IMR-90 (cell line): ENCODE measurements at regions not wholly inside any gene's neighbourhood (a gene's known extent, or its start where the extent isn't known, plus 50 kb on each side); places are given as distances from the start of the nearest gene placed in this dataset.

Experiments
- ATAC-seq: fragments of 200-7000 bp; cut with Tn5 transposase; 2 replicates; pipeline ENCODE4 v1.9.1; 2020; ENCODE audit warnings: low read depth, mild to moderate bottlenecking, moderate library complexity
- BruUV-seq: library from RNA; stranded (reverse); fragments of 400-500 nt; replicated peaks from 2 replicates; lab custom pipeline; 2021; lab: Mats Ljungman, UMichigan
- CTCF ChIA-PET: fragments of 300-600 bp; formaldehyde crosslinking; extraction: SDS; loops from one replicate; lab custom pipeline; 2021; ENCODE audit warnings: antibody characterized with exemption; lab: Yijun Ruan, JAX
- POLR2A ChIA-PET: fragments of 300-600 bp; sonication (Branson Sonifier 250); formaldehyde crosslinking; loops from one replicate; lab custom pipeline; 2022; ENCODE audit warnings: antibody characterized with exemption; ENCODE audit not compliant: unreplicated experiment; lab: Charles Lee
- DNase-seq: peaks from one replicate; pipeline ENCODE4 v3.0.0; 2013
- H2AFZ ChIP-seq: replicated peaks from 2 replicates; pipeline ENCODE3; 2013; ENCODE audit warnings: low read length, mild to moderate bottlenecking; ENCODE audit not compliant: poor library complexity
- H2AK5ac ChIP-seq: 2 replicates; pipeline ENCODE4 v1.6.1; 2013; ENCODE audit warnings: low read depth, low read length, inconsistent platforms
- H2AK9ac ChIP-seq: replicated peaks from 2 replicates; pipeline ENCODE3; 2013; ENCODE audit warnings: mild to moderate bottlenecking, low read depth, low read length, moderate library complexity; ENCODE audit not compliant: poor library complexity
- H2BK120ac ChIP-seq: 2 replicates; pipeline ENCODE4 v1.6.1; 2013; ENCODE audit warnings: low read depth, low read length, inconsistent platforms
- H2BK15ac ChIP-seq: 3 replicates; pipeline ENCODE4 v1.6.1; 2013; ENCODE audit warnings: low read depth, low read length, inconsistent platforms
- H2BK20ac ChIP-seq: 2 replicates; pipeline ENCODE4 v1.6.1; 2013; ENCODE audit warnings: low read depth, mild to moderate bottlenecking, inconsistent platforms, low read length, moderate library complexity
- H2BK5ac ChIP-seq: 2 replicates; pipeline ENCODE4 v1.6.1; 2013; ENCODE audit warnings: mild to moderate bottlenecking, low read depth, low read length, inconsistent platforms; ENCODE audit not compliant: poor library complexity, severe bottlenecking
- H3K14ac ChIP-seq: replicated peaks from 2 replicates; pipeline ENCODE4 v1.6.1; 2013; ENCODE audit warnings: low read depth, low read length, inconsistent platforms
- H3K18ac ChIP-seq: 2 replicates; pipeline ENCODE4 v1.6.1; 2013; ENCODE audit warnings: low read depth, low read length, control low read depth
- H3K23ac ChIP-seq: 2 replicates; pipeline ENCODE4 v1.6.1; 2013; ENCODE audit warnings: low read depth, low read length, inconsistent platforms
- H3K27ac ChIP-seq: 2 replicates; pipeline ENCODE4 v1.5.1; 2013; ENCODE audit warnings: mild to moderate bottlenecking, control low read depth, low read length; ENCODE audit not compliant: insufficient read depth
- H3K27me3 ChIP-seq: 2 replicates; pipeline ENCODE4 v1.6.1; 2013; ENCODE audit warnings: low read length; ENCODE audit not compliant: control insufficient read depth, insufficient read depth
- H3K36me3 ChIP-seq: 2 replicates; pipeline ENCODE4 v1.6.1; 2013; ENCODE audit warnings: low read length, mixed read lengths; ENCODE audit not compliant: control insufficient read depth, insufficient read depth
- H3K4ac ChIP-seq: 2 replicates; pipeline ENCODE4 v1.6.1; 2013; ENCODE audit warnings: low read depth, low read length, inconsistent platforms
- H3K4me1 ChIP-seq: 2 replicates; pipeline ENCODE4 v1.6.1; 2013; ENCODE audit warnings: low read length, mixed read lengths; ENCODE audit not compliant: control insufficient read depth, insufficient read depth
- H3K4me2 ChIP-seq: 2 replicates; pipeline ENCODE4 v1.6.1; 2013; ENCODE audit warnings: low read depth, mild to moderate bottlenecking, control low read depth, low read length, moderate library complexity
- H3K4me3 ChIP-seq: 2 replicates; pipeline ENCODE4 v1.5.1; 2013; ENCODE audit warnings: low read depth, mild to moderate bottlenecking, control low read depth, low read length, moderate library complexity; ENCODE audit not compliant: insufficient read depth
- H3K56ac ChIP-seq: 2 replicates; pipeline ENCODE4 v1.6.1; 2013; ENCODE audit warnings: low read length, inconsistent platforms; ENCODE audit not compliant: insufficient read depth; ENCODE audit errors: extremely low read depth
- H3K79me1 ChIP-seq, 2 experiments: 2 replicates each; pipeline ENCODE4 v1.6.1; 2013; ENCODE audit warnings: low read length in 2 of 2, inconsistent platforms in 1 of 2, low read depth in 1 of 2
- H3K9ac ChIP-seq: 2 replicates; pipeline ENCODE4 v1.6.1; 2013; ENCODE audit warnings: low read depth, low read length, control low read depth
- H3K9me1 ChIP-seq: 2 replicates; pipeline ENCODE4 v1.6.1; 2013; ENCODE audit warnings: low read length, inconsistent platforms; ENCODE audit not compliant: insufficient read depth
- H3K9me3 ChIP-seq: 2 replicates; pipeline ENCODE4 v1.6.1; 2013; ENCODE audit warnings: low read length; ENCODE audit not compliant: control insufficient read depth, insufficient read depth
- H4K20me1 ChIP-seq: 2 replicates; pipeline ENCODE4 v1.6.1; 2013; ENCODE audit warnings: low read length, inconsistent platforms; ENCODE audit not compliant: insufficient read depth
- H4K5ac ChIP-seq: 2 replicates; pipeline ENCODE4 v1.6.1; 2013; ENCODE audit warnings: mild to moderate bottlenecking, low read depth, low read length, control low read depth
- H4K8ac ChIP-seq, 2 experiments: 2 replicates each; pipeline ENCODE4 v1.6.1; 2013; ENCODE audit warnings: low read depth in 2 of 2, low read length in 2 of 2, control low read depth in 1 of 2, inconsistent platforms in 1 of 2
- H4K91ac ChIP-seq: 2 replicates; pipeline ENCODE4 v1.6.1; 2013; ENCODE audit warnings: low read depth, low read length, inconsistent platforms; ENCODE audit not compliant: insufficient read depth
- BHLHE40 ChIP-seq: fragments of 150-350 bp; IDR thresholded peaks from 2 replicates; pipeline ENCODE4 v1.6.1; 2016; ENCODE audit warnings: mild to moderate bottlenecking, low read depth, low read length
- CEBPB ChIP-seq: IDR thresholded peaks from 2 replicates; pipeline ENCODE4 v1.6.1; 2012; ENCODE audit warnings: low read depth, low read length, improper control_type of control experiment
- CHD1 ChIP-seq: IDR thresholded peaks from 2 replicates; pipeline ENCODE4 v1.6.1; 2012; ENCODE audit warnings: low read depth, low read length, improper control_type of control experiment
- CTCF ChIP-seq: conservative IDR thresholded peaks from 2 replicates; pipeline ENCODE4 v1.5.1; 2012; ENCODE audit warnings: mild to moderate bottlenecking, low read depth, low read length, improper control_type of control experiment
- FOS ChIP-seq: fragments of 150-350 bp; IDR thresholded peaks from 2 replicates; pipeline ENCODE4 v1.6.1; 2016; ENCODE audit warnings: low read depth, low read length
- MAFK ChIP-seq: IDR thresholded peaks from 2 replicates; pipeline ENCODE4 v1.6.1; 2012; ENCODE audit warnings: low read depth, low read length, improper control_type of control experiment
- POLR2A ChIP-seq: IDR thresholded peaks from 2 replicates; pipeline ENCODE4 v1.6.1; 2012; ENCODE audit warnings: mild to moderate bottlenecking, low read depth, low read length
- RAD21 ChIP-seq: IDR thresholded peaks from 2 replicates; pipeline ENCODE4 v1.6.1; 2012; ENCODE audit warnings: low read length, improper control_type of control experiment
- RCOR1 ChIP-seq: IDR thresholded peaks from 2 replicates; pipeline ENCODE4 v1.6.1; 2012; ENCODE audit warnings: mild to moderate bottlenecking, low read length, improper control_type of control experiment; ENCODE audit not compliant: insufficient replicate concordance
- RFX5 ChIP-seq: IDR thresholded peaks from 2 replicates; pipeline ENCODE4 v1.8.0; 2012; ENCODE audit warnings: low read depth, mild to moderate bottlenecking, low read length, moderate library complexity
- SMC3 ChIP-seq: fragments of 150-350 bp; IDR thresholded peaks from 2 replicates; pipeline ENCODE4 v1.6.1; 2016; ENCODE audit warnings: low read depth, mild to moderate bottlenecking, antibody characterized with exemption, low read length, moderate library complexity
- dilution Hi-C: fragments of 300-500 bp; cut with HindIII; formaldehyde crosslinking; loops from one replicate; pipeline ENCODE4 v1.14.3; 2018; ENCODE audit warnings: low sequenced_read_pairs; ENCODE audit not compliant: unreplicated experiment
- in situ Hi-C: fragments of 300-500 bp; cut with MboI; formaldehyde crosslinking; loops from 3 replicates; pipeline ENCODE4 v1.14.3; 2019; ENCODE audit warnings: low sequenced_read_pairs, inconsistent platforms, mixed read lengths
- intact Hi-C: fragments of 100-400 bp; cut with micrococcal nuclease; formaldehyde crosslinking; loops from 2 replicates; pipeline ENCODE4 v1.10.0; 2022
- TF ChIP-seq, protein P1 (sequence below): fragments of 150-350 bp; IDR thresholded peaks from 2 replicates; pipeline ENCODE4 v1.6.1; 2016; ENCODE audit warnings: low read depth, mild to moderate bottlenecking, low read length, moderate library complexity, borderline replicate concordance

- H3K27ac ChIP-seq, result no peak overlapping the region
Observed at GRCh38 chr14:39609119-39609518, 176.9 kb upstream of the FBXO33 start.

More at GRCh38 chr14:39609119-39609518, 176.9 kb upstream of the FBXO33 start:
- BruUV-seq, result no TSS peak
- no peak overlapping the region for H2BK20ac ChIP-seq
- H3K9me1 ChIP-seq, result no peaks in the 10 kb centered on the region
- no peaks in the 10 kb centered on the region for H3K4me1 ChIP-seq
- H3K79me1 ChIP-seq, result no peaks in the 10 kb centered on the region
- no peak for ATAC-seq
- no peak overlapping the region for H3K14ac ChIP-seq
- no peak for DNase-seq
- dilution Hi-C loops (no loop called here), in situ Hi-C loops (no loop called here), intact Hi-C loops (no loop called here)
- peaks cover 6% of the 10 kb centered on the region; the same call in 1 of the 2 replicates for H3K9me3 ChIP-seq
- H2BK15ac ChIP-seq, result no peak overlapping the region
- H4K5ac ChIP-seq, result no peak overlapping the region
- no peak overlapping the region for H3K56ac ChIP-seq
- POLR2A ChIA-PET, result no interaction called here
- no peak overlapping the region for H2AK5ac ChIP-seq
- no peak overlapping the region for H4K8ac ChIP-seq
- H2BK120ac ChIP-seq, result no peak overlapping the region
- H3K9ac ChIP-seq, result no peak overlapping the region
- no peak overlapping the region for H2AFZ ChIP-seq
- no peaks in the 10 kb centered on the region for H3K36me3 ChIP-seq
- H3K23ac ChIP-seq, result no peak overlapping the region
- H4K20me1 ChIP-seq, result no peaks in the 10 kb centered on the region
- no peaks in the 10 kb centered on the region for H3K27me3 ChIP-seq
- H2AK9ac ChIP-seq, result no peak overlapping the region
- TF ChIP-seq SMC3 (no peak), RFX5 (no peak), CTCF (no peak), CHD1 (no peak), POLR2A (no peak), CEBPB (no peak), FOS (no peak), RAD21 (no peak), MAFK (no peak), BHLHE40 (no peak), RCOR1 (no peak)
- TF ChIP-seq, protein P1, sequence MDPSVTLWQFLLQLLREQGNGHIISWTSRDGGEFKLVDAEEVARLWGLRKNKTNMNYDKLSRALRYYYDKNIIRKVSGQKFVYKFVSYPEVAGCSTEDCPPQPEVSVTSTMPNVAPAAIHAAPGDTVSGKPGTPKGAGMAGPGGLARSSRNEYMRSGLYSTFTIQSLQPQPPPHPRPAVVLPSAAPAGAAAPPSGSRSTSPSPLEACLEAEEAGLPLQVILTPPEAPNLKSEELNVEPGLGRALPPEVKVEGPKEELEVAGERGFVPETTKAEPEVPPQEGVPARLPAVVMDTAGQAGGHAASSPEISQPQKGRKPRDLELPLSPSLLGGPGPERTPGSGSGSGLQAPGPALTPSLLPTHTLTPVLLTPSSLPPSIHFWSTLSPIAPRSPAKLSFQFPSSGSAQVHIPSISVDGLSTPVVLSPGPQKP, result no peak
- no peak overlapping the region for H3K4me2 ChIP-seq
- no peak overlapping the region for H2BK5ac ChIP-seq
- H4K91ac ChIP-seq, result no peak overlapping the region
- CTCF ChIA-PET, result no interaction called here
- no peak overlapping the region for H3K4ac ChIP-seq
- H3K4me3 ChIP-seq, result no peak overlapping the region
- no peak overlapping the region for H3K18ac ChIP-seq
